GM19468 (cell line): ENCODE measurements at regions not wholly inside any gene's neighbourhood (a gene's known extent, or its start where the extent isn't known, plus 50 kb on each side); places are given as distances from the start of the nearest gene placed in this dataset.

Experiments
- ATAC-seq: cut with Tn5 transposase; IDR thresholded peaks from one replicate; pipeline ENCODE4 v1.9.1; 2021; ENCODE audit warnings: mild to moderate bottlenecking, moderate library complexity, moderate number of reproducible peaks; ENCODE audit not compliant: unreplicated experiment; ENCODE audit errors: extremely low read depth

DNA sequence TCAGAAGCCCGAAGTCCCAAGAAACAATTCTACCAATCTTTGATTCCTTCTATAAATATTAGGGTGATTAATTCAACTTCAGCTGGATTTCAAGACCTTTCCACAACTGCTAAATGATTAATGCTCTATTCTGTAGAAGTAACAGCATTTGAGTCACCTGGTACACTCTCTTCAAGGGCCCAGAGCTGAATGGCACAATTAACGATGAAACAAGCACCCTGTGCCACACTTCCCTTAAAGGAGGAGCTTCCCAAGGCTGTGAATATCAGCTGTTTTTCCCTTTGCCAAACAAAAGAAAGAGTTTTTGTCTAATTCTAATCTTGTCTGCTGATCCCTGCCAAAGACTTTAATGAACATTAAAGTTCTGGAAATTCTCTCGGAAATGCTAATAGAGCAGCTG lies 56.0 kb downstream of the BOD1L2 start:
- no peak for ATAC-seq

DNA sequence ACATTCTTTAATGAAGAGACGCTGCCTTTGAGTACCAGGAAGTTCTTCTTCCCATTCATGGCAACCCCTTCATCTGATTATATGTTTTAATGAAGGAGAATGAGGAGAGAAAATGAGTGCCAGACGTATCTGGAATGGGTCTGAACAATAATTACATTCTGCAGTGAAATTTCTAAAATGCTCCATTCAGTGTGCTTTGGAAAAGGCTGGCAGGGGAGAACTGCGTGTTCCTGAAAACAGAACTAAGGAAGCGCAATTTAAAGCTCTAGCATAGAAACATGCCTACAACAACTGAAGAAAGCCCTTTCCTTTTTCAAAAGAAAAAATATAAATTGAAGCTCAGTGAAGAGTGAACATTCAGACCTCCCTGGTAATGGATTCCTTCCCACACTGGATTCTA lies 58.8 kb downstream of the BOD1L2 start:
- no peak for ATAC-seq

DNA sequence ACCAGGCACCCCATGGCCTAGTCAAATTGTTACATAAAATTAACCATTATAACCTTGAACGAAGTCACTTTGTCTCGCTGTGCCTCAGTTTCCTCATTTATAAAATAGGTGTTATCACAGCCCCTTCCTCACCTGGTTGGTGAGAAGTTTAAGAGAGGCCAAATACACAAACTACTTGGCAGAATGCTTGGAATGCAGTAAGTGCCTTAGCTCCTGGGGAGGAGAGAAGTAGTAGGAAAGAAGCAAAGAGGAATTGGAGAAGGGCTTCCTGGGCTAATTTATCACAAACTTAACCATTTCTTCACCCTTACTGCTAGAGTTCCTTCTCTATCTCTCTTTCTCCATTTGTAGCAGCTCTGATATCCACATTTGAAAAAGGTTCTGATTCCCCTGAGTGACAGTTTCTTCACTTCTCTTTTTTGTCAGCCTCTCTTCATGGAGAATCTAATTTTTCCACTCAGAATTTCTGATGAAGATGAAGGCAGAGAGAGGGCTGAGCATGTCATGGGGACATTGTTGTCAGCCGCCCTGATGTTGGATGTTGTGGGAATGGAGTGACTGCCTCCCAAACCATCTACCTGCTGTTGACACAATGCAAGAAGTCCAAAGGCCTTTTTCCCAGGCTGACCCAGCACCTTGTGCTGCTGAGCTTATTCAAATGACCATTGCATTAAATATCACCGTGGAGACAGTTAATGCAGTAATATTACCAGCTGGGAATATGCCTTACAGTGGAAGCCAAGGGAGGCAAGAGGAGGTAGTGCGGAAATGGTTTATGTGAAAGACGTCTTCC lies 60.4 kb downstream of the BOD1L2 start:
- no peak for ATAC-seq

DNA sequence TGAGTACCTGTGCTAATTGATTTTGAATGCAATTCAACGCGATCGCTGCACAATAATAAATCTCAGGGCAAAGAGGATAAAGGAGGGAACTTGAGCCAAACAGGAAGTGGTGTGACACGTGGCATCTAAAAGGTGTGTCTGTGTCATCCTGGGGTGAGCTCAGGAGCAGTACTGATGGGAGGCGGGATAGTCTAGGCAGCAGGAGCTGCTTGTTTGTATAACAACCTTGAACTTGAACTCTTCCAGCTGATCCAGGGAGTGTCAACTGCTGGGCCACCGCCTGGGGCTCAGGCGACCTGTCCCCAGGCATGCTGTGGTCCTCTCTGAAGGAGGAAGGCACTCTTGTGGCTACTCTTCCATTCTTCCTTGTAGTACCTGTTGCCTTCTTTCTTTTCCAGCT lies 61.2 kb downstream of the BOD1L2 start:
- ATAC-seq = no peak

DNA sequence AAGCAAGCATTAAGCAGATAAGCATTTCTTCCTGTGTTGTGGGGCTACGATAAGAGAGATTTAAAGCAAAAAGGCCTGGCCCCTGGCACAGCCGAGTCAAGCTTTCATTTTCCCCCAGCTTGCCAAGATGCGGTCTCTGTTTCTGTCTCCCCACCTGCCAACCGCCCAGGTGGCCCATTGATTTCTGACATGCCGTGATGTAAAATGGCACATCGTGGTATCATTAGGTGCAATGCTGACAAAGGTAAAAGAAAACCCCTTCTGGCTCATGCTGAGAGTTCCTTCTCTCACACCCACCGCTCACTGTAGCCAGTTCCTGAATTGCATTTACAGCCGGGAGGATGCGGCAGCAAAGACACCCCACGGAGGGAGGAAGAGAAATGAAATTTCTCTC lies 62.8 kb downstream of the BOD1L2 start:
- ATAC-seq = peak; percentile 46

DNA sequence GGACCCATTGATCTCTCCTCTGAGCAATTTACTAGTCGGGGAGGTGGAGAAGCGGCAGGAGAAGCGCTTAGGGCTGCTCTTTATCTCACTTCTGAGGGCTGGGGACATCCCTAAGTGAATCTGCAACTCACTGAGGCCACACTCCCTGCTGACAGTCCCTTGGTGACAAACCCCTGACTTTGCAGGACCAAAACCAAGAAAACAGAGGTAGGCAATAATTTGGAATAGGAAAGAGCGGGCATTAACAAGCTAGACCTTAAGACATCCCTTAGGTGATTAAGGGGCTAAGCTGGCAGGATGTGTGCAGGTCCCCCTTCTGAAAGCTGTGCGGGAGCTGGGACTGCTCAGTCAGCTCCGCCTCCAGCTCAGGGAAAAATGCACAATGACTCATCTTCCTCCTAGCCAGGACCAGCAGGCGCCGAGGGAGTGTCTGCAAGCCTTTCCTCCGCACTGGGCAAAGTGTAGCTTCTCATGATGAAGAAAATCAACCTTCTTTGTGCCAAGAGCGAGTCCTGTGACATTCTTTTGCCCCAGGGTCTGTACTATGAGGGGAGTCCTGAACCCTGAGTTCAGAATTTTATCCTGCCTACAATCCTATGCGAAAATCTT lies 63.3 kb downstream of the BOD1L2 start:
- no peak for ATAC-seq

DNA sequence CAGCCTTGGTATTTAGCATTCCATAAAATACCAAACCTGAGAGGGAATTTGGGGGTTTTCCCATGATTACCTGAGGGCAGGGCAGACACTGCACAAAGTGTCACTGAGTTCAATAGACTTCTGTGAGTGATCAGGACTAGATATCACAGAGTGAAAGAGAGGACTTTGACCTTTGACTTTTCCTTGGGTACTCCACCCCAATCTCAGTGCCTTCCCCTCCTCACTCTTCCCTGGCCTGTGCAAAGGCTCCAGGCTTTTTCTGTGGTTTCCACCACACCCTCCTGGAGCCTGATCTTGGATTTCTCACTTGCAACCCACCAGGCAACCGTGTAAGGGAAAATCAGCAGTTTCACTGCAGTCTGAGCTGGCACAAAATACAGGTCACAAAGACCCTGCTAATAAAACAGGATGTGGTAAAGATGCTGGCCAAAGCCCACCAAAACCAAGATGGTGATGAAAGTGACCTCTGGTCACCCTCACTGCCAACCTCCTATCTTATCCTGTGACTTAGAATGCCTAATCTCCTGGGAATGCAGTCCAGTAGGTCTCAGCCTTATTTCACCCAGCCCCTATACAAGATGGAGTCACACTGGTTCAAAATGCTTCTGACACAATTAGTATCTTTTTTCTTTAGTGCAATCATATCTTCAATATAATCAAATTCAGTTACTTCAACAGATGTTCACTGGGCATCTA lies 64.0 kb downstream of the BOD1L2 start:
- no peak for ATAC-seq

DNA sequence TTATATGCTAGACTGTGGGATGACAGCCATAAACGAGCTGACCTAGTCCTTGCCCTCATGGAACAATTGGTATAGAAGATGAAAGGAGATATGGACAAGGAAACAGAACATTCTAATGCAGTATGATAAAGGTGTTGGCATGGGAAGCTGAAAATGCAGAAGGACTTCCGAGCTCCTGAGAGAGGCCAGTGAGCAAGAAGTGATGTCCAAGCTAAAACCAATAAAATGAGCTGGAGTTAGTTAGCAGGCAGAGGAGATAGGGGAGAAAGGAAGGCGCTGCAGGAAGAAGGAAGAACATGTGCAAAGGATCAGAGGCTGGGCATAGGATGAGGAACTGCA lies 64.5 kb downstream of the BOD1L2 start:
- ATAC-seq = no peak

DNA sequence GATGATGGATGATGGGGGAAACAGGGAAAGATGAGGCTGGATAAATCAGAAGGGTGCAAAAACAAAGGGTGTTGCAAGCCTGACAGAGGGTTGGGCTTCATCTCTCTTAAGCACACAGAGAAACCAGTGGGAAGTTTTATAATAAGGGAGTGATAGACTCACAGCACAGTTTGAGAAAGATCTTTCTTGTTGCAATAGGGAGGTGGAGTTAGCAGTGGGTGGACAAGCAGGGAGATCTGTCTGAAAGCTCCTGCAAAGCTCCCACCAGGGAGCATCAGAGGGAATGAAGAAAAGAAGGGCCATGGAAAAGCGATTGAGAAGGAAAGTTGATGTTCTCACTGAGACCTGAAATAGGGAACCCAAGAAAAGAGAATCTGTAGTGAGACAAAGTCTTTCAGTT lies 64.9 kb downstream of the BOD1L2 start:
- ATAC-seq = no peak

DNA sequence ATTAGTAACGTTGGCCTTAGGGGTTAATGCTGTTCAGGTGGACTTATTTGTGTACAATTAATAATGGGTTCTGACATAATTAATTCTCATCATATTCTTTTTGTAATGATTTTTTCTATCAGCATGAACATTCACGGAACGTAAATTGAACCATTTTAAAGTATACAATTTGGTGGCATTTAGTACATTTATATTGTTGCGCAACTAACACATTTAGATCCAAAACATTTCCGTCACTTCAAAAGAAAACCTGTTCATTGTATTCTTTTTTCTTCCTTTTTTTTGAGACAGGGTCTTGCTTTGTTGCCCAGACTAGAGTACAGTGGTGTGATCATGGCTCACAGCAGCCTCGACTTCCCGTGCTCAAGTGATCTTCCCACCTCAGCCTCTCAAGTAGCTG lies 65.8 kb downstream of the BOD1L2 start:
- ATAC-seq = no peak

DNA sequence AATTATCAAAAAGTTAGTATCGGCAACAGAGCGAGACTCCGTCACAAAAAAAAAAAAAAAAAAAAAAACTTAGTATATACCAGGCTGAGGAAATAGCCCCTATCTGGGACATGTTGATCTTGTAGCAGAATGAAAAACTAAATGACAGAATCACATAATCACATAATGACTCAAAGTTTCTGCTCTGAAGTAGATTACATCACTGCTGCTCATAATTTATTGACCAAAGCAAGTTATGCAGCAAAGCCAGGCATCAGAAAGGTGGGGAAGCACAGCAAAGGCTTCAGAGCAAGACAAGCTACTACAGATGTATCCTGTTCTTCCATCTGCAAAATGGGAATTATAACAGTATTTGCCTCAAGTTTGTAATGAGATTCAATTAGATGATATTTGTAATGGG lies 68.1 kb downstream of the BOD1L2 start:
- ATAC-seq = no peak

DNA sequence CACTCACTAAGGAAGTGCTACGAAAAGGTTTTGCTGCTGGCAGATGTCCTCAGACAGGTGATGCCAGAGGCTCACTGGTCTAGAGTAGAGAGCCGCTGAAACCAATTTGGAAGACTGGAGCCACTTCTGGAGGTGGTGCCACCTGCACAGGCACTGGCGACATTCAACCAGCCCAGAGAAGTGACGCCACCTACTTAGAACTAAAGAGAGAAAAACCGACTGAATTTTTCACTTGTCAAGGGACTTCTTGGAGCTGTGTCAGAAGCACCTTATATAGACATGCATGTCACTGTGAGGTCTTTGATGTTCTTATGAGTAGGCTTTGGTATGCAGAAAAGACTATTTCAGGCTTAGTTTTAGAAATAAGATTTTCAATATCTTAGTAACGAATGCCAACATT lies 71.4 kb downstream of the BOD1L2 start:
- ATAC-seq = no peak

DNA sequence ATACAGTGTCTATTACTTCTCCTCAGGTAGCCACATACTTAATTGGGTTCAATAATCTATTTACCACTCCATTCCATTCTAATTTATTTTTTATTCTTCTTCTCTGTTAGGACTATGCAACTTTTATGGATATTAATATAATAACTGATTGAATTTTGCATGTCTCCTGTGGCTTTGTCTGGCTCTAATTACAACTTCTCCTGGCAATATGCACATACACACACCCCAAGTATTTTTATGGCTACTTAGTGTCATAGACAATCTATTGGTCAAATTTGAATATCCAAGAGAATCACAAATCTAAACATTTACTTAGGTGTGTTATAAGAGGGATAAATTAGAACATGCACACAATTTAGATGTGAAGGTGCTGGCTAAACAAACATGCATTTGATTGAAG lies 73.1 kb downstream of the BOD1L2 start:
- ATAC-seq = no peak

DNA sequence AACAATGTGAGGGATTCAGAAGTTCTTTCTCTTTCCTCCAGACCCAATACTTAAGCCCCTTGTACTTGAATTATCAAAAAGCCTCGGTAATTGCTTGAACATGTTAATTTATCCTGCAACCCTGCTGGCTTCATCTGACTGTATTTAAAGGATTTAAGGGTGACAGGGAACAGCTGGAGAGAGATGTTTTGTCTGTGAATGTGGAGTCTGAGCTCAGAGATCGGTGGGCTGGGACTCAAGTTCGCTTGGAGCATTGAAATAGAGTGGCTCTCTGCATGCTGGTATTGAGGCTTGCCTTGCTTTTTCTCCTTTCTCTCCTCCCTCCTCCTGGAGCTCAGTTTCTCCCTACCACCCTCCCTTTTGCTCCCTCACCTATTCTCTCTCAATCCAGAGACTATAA lies 73.6 kb downstream of the BOD1L2 start:
- no peak for ATAC-seq

DNA sequence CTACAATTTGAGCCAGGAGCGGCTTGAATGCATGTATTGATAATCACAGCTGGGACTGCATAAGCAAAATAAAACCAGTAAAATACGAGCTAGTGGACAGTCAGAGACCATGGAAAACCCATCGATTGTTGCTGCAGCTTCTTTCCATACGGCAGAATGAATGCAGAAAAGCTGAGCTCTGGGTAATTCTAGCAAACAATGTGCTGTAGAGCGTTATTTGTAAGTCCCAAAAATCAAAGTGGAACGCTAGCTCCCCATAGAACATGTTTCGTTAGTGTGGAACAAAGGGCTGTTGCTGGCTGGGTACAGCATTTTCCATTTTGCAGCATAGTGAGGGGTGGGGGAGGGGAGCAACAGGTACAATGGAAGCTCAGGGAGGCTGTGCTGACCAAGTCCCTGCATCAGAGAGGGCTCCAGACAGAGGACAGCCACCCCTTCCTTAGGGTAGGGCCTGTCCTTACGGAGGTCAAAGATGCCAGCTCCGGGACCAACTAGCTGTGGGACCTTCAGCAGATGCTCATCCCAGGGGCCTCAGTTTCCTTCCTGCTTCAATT lies 74.1 kb downstream of the BOD1L2 start:
- no peak for ATAC-seq

DNA sequence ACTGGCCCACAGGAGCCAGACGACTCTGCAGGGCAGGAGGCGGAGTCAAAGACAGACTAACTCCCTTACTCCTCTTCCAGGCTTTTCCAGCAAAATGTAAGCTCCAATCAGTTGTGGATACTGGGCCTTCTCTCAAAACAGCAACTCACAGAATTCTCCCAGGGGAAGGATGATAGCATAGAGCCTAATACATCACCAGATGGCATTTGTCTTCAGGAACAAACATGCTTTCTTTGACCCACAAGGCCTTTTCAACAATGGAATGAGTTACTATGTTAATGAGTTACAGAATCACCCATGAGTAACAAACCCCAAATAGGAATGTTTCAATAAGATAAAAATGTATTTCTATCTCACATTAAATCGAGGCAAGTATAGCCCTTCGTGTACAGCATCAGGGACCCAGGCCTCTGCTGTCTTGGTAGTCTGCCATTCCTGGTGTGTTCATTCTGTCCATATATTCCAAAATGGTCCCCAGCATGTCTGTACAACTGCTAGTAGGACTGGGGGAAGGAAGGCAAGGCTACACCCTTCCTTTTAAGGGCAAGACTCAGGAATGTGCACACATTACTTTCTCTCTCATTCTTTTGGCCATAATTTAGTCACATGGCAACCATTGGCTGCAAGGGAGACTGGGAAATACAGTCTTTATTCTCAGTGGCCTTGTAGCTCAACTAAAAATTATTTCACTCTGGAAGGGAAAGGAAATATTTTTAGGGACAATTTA lies 76.4 kb downstream of the BOD1L2 start:
- no peak for ATAC-seq

DNA sequence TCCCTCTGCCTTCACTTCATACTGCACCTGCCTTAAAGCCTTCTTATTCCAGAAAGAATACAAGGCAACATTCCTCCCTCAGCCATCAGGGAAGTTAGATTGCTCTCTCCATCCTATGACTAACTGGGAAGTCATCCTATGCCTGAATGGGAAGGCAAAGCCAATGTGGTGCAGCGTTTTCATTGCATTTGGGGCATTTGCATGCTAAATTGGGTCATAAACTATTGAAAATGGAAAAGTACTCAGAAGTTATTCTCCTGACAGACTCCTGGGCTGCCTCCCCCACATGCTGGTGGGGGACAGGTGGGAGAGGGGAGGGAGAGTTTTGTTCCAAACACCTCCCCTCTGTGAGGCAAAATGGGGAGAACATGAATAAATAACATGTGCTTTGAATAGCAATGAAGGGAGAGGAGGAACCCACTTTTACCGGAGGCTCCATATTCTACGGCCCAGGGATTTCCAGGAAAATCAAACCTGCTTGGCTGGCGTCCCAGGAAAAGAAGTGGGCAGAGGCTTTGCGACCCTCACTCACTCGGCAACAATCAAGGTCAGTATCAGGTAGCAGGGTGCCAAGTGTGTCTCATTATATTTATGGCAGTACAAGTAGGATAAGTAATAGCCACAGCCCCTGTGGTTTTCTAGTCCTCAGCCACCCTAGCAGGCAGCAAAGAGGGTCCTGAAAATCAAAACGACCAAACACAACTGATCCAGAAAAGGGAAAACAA lies 84.1 kb downstream of the BOD1L2 start:
- no peak for ATAC-seq

DNA sequence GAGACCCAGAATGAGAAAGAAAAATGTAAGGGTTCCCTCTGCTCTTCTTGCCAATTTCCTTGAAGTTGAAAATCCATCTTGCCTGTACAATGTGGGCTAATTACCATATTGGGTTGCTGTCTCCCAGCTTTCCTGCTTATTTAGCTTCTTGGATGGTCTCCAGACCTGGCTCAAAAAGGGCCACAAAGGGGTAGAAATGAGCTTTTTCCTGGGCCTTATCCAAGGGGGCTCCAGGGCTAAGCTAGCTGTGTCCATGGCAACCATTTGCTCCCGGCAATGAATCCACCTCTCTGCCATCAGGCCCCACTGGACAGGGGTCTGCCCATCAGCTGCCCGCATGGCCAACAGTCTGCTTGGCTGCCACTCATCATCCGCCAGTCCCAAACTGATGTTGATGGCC lies 85.0 kb downstream of the BOD1L2 start:
- no peak for ATAC-seq

DNA sequence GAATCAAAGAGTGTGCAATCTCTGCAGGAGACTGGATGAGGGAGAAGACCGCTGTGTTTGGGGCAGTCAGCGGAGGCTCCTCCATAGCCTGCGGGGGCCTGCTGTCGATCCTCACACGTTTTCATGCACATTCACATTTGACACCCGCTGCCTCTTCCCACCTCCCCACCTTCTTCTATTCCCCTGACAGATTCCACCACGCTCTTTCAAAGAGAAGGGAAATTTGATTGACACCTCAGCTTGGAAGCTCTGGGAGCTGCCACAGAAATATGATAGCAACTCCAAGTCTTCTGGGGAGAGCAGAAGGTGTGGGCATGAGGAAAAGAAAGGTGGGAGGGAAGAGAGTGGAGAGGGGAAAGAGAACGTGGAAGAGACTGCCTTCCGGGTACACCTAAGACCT lies 87.5 kb downstream of the BOD1L2 start:
- ATAC-seq = no peak

DNA sequence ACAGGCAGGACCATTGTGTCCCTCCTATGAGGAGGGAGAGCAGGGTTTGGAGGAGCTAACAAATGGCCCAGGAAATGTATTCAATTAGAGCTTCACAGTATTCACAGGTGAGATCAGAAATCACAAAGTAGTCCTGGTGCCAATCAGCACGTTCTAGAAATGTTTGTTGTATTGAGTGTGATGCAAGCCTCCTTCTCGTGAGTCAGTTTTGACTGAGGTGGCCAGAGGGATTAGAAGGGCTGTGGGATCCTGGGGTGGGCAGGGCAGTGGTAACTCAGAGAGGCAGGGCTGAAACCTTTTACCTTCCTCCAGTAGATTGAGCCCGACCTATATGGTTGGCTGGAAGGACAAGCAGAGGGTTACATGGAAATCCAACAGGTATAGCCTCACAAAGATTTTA lies 95.0 kb downstream of the BOD1L2 start:
- ATAC-seq = no peak
